K562 (cell line): ENCODE measurements at regions not wholly inside any gene's neighbourhood (a gene's known extent, or its start where the extent isn't known, plus 50 kb on each side); places are given as distances from the start of the nearest gene placed in this dataset.

Experiments
- ATAC-seq: fragments of 200-7000 bp; cut with Tn5 transposase; 3 replicates; pipeline ENCODE4 v1.9.1; 2020; ENCODE audit warnings: moderate library complexity
- BruUV-seq: library from RNA; stranded (reverse); fragments of 400-500 nt; replicated peaks from 2 replicates; lab custom pipeline; 2021; lab: Mats Ljungman, UMichigan
- CTCF ChIA-PET: fragments of 300-600 bp; formaldehyde crosslinking; extraction: SDS; loops from one replicate; lab custom pipeline; 2021; ENCODE audit warnings: low intra/inter-chr PET ratio; lab: Yijun Ruan, JAX
- POLR2A ChIA-PET: fragments of 300-600, 350-650 bp; sonication (Branson Sonifier 250); formaldehyde crosslinking; extraction: SDS; loops from one replicate; lab custom pipeline; 2021; ENCODE audit warnings: antibody characterized with exemption, inconsistent platforms; lab: Yijun Ruan, JAX
- DNase-seq, 4 experiments: peaks; one replicate each; pipeline versions ENCODE4 v3.0.0 to v3.0.0-alpha.2; 2011 to 2018; ENCODE audit warnings: low spot score in 3 of 4, mixed read lengths in 3 of 4; ENCODE audit errors: extremely low read depth in 1 of 4
- FAIRE-seq: peaks from 2 replicates; lab custom pipeline; 2011; peaks lifted over from hg19 to GRCh38; lab: Jason Lieb, UNC
- H2AFZ ChIP-seq: 2 replicates; pipeline ENCODE4 v1.6.0; 2011; ENCODE audit warnings: low read depth, low read length, control low read depth, inconsistent platforms
- H3K27ac ChIP-seq: fragments of 200-600 bp; 3 replicates; pipeline ENCODE4 v1.8.0; 2011; ENCODE audit warnings: low read depth, mild to moderate bottlenecking, control low read depth, inconsistent platforms, low read length, moderate library complexity, mixed read lengths; ENCODE audit errors: extremely low read depth
- H3K27me3 ChIP-seq, 2 experiments: fragments of 300-600 bp in 1 of 2; 2 replicates in 1 of 2; 3 replicates in 1 of 2; pipeline versions ENCODE4 v1.6.0 to v1.8.0; 2011; ENCODE audit warnings: inconsistent platforms in 2 of 2, low read length in 2 of 2, mild to moderate bottlenecking in 1 of 2, mixed read lengths in 1 of 2, moderate library complexity in 1 of 2; ENCODE audit not compliant: control insufficient read depth in 2 of 2, insufficient read depth in 2 of 2
- H3K36me3 ChIP-seq: fragments of 300-600 bp; 3 replicates; pipeline ENCODE4 v1.8.0; 2011; ENCODE audit warnings: mild to moderate bottlenecking, low read length, inconsistent platforms; ENCODE audit not compliant: control insufficient read depth, insufficient read depth
- H3K4me1 ChIP-seq, 2 experiments: fragments of 200-600 bp in 1 of 2; replicated peaks in 1 of 2; 2 replicates in 1 of 2; 3 replicates in 1 of 2; pipeline versions ENCODE4 v1.5.1 to v1.8.0; 2011; ENCODE audit warnings: inconsistent platforms in 2 of 2, low read length in 2 of 2, mild to moderate bottlenecking in 1 of 2, mixed read lengths in 1 of 2, moderate library complexity in 1 of 2; ENCODE audit not compliant: control insufficient read depth in 2 of 2, insufficient read depth in 2 of 2
- H3K4me2 ChIP-seq: 2 replicates; pipeline ENCODE4 v1.6.1; 2011; ENCODE audit warnings: low read length, control low read depth, inconsistent platforms, mixed read lengths; ENCODE audit not compliant: insufficient read depth
- H3K4me3 ChIP-seq: fragments of 200-600 bp; sonication (generic), shearing (Covaris generic); 2 replicates; pipeline ENCODE4 v1.5.1; 2016; ENCODE audit warnings: control low read depth, inconsistent platforms
- H3K79me2 ChIP-seq: fragments of 200-600 bp; 3 replicates; pipeline ENCODE4 v1.8.0; 2011; ENCODE audit warnings: low read length, inconsistent platforms; ENCODE audit not compliant: control insufficient read depth, insufficient read depth
- H3K9ac ChIP-seq, 2 experiments: 2 replicates each; pipeline versions ENCODE4 v1.6.0 to v1.6.1; 2011; ENCODE audit warnings: low read depth in 2 of 2, low read length in 2 of 2, control low read depth in 1 of 2, inconsistent platforms in 1 of 2, mild to moderate bottlenecking in 1 of 2, mixed read lengths in 1 of 2; ENCODE audit not compliant: insufficient read depth in 1 of 2
- H3K9me1 ChIP-seq: one replicate; pipeline ENCODE4 v1.6.0; 2011; ENCODE audit warnings: inconsistent platforms, mild to moderate bottlenecking, low read length, moderate library complexity; ENCODE audit not compliant: control insufficient read depth, insufficient read depth
- H3K9me3 ChIP-seq: replicated peaks from 2 replicates; pipeline ENCODE4 v1.5.1; 2011; ENCODE audit warnings: low read depth, low read length, inconsistent platforms; ENCODE audit not compliant: control insufficient read depth, insufficient read depth
- H4K20me1 ChIP-seq: replicated peaks from 2 replicates; pipeline ENCODE4 v1.6.1; 2011; ENCODE audit warnings: low read length, inconsistent platforms, mixed read lengths; ENCODE audit not compliant: control insufficient read depth, insufficient read depth
- FOXJ3 ChIP-seq: sonication (generic); formaldehyde crosslinking; IDR thresholded peaks from 2 replicates; pipeline ENCODE4 v1.4.0; 2020; ENCODE audit warnings: mild to moderate bottlenecking, missing genetic modification reagents
- YY1 ChIP-seq, 3 experiments: IDR thresholded peaks; 2 replicates each; pipeline ENCODE4 v1.6.1; 2011; ENCODE audit warnings: low read length in 2 of 3, mild to moderate bottlenecking in 2 of 3, moderate library complexity in 2 of 3, borderline replicate concordance in 1 of 3, control low read depth in 1 of 3, low read depth in 1 of 3; ENCODE audit not compliant: insufficient read depth in 3 of 3, insufficient replicate concordance in 2 of 3, control insufficient read depth in 1 of 3, insufficient read length in 1 of 3; ENCODE audit errors: extremely low read depth in 1 of 3
- ZNF551 ChIP-seq: fragments of 250-450 bp; sonication (Bioruptor Pico); IDR thresholded peaks from 2 replicates; pipeline ENCODE4 v1.5.0; 2021; ENCODE audit warnings: mild to moderate bottlenecking, moderate library complexity
- ZZZ3 ChIP-seq: fragments of 450-650 bp; IDR thresholded peaks from 2 replicates; pipeline ENCODE4 v1.6.1; 2016; ENCODE audit warnings: antibody characterized with exemption, mild to moderate bottlenecking, moderate library complexity
- WGBS: fragments of 100-300 bp; shearing (Covaris generic); methylation state at CpG from one replicate; pipeline ENCODE4 v1.1.6; 2016; ENCODE audit warnings: low coverage, mixed read lengths; ENCODE audit not compliant: insufficient coverage; ENCODE audit errors: missing lambda C conversion rate; 5-methylcytosine and 5-hydroxymethylcytosine counted together
- in situ Hi-C: fragments of 300-500 bp; cut with MboI; formaldehyde crosslinking; loops from 4 replicates; pipeline ENCODE4 v1.15.0; 2018; ENCODE audit warnings: inconsistent platforms, mixed read lengths
- intact Hi-C: fragments of 100-400 bp; cut with micrococcal nuclease; formaldehyde crosslinking; loops from 2 replicates; pipeline ENCODE4 v1.14.2; 2022
- TF ChIP-seq, protein P1 (sequence below), 3 experiments: IDR thresholded peaks in 2 of 3; conservative IDR thresholded peaks in 1 of 3; 2 replicates each; pipeline ENCODE4 v1.5.1; 2011 to 2012; ENCODE audit warnings: low read length in 3 of 3, mild to moderate bottlenecking in 3 of 3, control low read depth in 2 of 3, improper control_type of control experiment in 1 of 3, inconsistent platforms in 1 of 3, low read depth in 1 of 3, mixed read lengths in 1 of 3, moderate library complexity in 1 of 3; ENCODE audit not compliant: insufficient read depth in 2 of 3
- TF ChIP-seq, protein P2 (sequence below): sonication (generic); IDR thresholded peaks from 2 replicates; pipeline ENCODE4 v1.6.1; 2016
- TF ChIP-seq, protein P3 (sequence below): fragments of 450-650 bp; IDR thresholded peaks from 2 replicates; pipeline ENCODE4 v1.7.1; 2018; ENCODE audit warnings: mild to moderate bottlenecking, low read depth; ENCODE audit not compliant: partially characterized antibody
- TF ChIP-seq, protein P4 (sequence below): fragments of 450-650 bp; IDR thresholded peaks from 2 replicates; pipeline ENCODE4 v1.6.1; 2016
- TF ChIP-seq, protein P5 (sequence below): IDR thresholded peaks from 2 replicates; pipeline ENCODE4 v1.6.1; 2011; ENCODE audit warnings: borderline replicate concordance, low read depth, mild to moderate bottlenecking, moderate library complexity, low read length; ENCODE audit not compliant: insufficient read depth, poor library complexity, severe bottlenecking
- TF ChIP-seq, protein P6 (sequence below): fragments of 250-450 bp; sonication (Bioruptor Pico); IDR thresholded peaks from 2 replicates; pipeline ENCODE4 v1.8.0; 2021; ENCODE audit warnings: mild to moderate bottlenecking, moderate library complexity

DNA sequence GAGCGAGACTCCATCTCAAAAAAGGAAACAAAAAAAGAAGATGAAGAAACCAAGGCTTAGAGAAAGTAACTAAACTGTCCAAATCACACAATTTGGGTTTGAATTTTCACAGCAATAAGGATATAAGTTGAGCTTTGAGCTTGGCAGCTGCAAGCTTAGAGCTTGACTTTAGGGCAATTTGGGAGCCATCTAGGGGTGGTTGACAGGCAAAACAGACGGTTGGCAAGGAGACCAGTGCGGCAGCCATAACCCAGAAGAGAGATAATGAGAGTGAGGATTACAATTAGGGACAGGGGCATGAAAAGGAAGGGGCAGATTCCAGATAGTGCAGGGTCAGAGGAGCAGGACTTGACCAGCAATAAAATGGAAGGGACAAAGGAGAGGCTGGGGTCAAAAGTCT is 382.2 kb upstream of the HNRNPA3 start:
- no peak overlapping the region for H3K4me2 ChIP-seq
- H3K36me3 ChIP-seq: no peaks in the 10 kb centered on the region
- no peak for FAIRE-seq
- no peak overlapping the region for H3K27ac ChIP-seq
- H3K79me2 ChIP-seq: no peaks in the 10 kb centered on the region
- 0% methylated on average over 3 of the region's 3 CpGs for WGBS
- BruUV-seq: no TSS peak
- H4K20me1 ChIP-seq: no peaks in the 10 kb centered on the region
- intact Hi-C loops: no loop called here
- H3K9me3 ChIP-seq: no peaks in the 10 kb centered on the region
- in situ Hi-C loops: no loop called here
- peaks cover 0 to 5% of the 10 kb centered on the region in 2 experiments; a peak in 3 of 5 replicates for H3K27me3 ChIP-seq
- peak; percentile 78 for ATAC-seq
- POLR2A ChIA-PET: interaction anchor here (0.9 kb wide), 1 partner anchor 12 kb away, joined by 3 read pairs; no protein-coding TSS in a partner anchor
- H3K4me3 ChIP-seq: no peak overlapping the region
- peak in 2 of 4 experiments; percentile 20 to 23 for DNase-seq
- H3K4me1 ChIP-seq: no peaks in the 10 kb centered on the region
- H2AFZ ChIP-seq: no peak overlapping the region
- CTCF ChIA-PET: no interaction called here
- no peaks in the 10 kb centered on the region for H3K9me1 ChIP-seq
- no peak overlapping the region for H3K9ac ChIP-seq
- TF ChIP-seq ZZZ3 (no peak), ZNF551 (CRISPR knock-in tag) (no peak), FOXJ3 (CRISPR knock-in tag) (peak; percentile 61; the same call in 1 of the 2 replicates), YY1 (IDR thresholded peaks at IDR 0.05; ENCODE audit: borderline replicate concordance in 1 of 3, control insufficient read depth in 1 of 3, extremely low read depth in 1 of 3, insufficient read depth in 3 of 3, insufficient read length in 1 of 3, insufficient replicate concordance in 2 of 3, low read depth in 1 of 3, low read length in 2 of 3) (peak in 1 of 3 experiments; percentile 54)
- TF ChIP-seq, protein P1, sequence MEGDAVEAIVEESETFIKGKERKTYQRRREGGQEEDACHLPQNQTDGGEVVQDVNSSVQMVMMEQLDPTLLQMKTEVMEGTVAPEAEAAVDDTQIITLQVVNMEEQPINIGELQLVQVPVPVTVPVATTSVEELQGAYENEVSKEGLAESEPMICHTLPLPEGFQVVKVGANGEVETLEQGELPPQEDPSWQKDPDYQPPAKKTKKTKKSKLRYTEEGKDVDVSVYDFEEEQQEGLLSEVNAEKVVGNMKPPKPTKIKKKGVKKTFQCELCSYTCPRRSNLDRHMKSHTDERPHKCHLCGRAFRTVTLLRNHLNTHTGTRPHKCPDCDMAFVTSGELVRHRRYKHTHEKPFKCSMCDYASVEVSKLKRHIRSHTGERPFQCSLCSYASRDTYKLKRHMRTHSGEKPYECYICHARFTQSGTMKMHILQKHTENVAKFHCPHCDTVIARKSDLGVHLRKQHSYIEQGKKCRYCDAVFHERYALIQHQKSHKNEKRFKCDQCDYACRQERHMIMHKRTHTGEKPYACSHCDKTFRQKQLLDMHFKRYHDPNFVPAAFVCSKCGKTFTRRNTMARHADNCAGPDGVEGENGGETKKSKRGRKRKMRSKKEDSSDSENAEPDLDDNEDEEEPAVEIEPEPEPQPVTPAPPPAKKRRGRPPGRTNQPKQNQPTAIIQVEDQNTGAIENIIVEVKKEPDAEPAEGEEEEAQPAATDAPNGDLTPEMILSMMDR (IDR thresholded peaks at IDR 0.05 in 2 of 3, conservative IDR thresholded peaks at IDR 0.05 in 1 of 3; ENCODE audit: insufficient read depth in 2 of 3, low read depth in 1 of 3, low read length in 3 of 3): peak in 2 of 3 experiments; percentile 32 to 38; a peak in 2 of 6 replicates
- TF ChIP-seq, protein P2, sequence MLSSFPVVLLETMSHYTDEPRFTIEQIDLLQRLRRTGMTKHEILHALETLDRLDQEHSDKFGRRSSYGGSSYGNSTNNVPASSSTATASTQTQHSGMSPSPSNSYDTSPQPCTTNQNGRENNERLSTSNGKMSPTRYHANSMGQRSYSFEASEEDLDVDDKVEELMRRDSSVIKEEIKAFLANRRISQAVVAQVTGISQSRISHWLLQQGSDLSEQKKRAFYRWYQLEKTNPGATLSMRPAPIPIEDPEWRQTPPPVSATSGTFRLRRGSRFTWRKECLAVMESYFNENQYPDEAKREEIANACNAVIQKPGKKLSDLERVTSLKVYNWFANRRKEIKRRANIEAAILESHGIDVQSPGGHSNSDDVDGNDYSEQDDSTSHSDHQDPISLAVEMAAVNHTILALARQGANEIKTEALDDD: no peak
- TF ChIP-seq, protein P3, sequence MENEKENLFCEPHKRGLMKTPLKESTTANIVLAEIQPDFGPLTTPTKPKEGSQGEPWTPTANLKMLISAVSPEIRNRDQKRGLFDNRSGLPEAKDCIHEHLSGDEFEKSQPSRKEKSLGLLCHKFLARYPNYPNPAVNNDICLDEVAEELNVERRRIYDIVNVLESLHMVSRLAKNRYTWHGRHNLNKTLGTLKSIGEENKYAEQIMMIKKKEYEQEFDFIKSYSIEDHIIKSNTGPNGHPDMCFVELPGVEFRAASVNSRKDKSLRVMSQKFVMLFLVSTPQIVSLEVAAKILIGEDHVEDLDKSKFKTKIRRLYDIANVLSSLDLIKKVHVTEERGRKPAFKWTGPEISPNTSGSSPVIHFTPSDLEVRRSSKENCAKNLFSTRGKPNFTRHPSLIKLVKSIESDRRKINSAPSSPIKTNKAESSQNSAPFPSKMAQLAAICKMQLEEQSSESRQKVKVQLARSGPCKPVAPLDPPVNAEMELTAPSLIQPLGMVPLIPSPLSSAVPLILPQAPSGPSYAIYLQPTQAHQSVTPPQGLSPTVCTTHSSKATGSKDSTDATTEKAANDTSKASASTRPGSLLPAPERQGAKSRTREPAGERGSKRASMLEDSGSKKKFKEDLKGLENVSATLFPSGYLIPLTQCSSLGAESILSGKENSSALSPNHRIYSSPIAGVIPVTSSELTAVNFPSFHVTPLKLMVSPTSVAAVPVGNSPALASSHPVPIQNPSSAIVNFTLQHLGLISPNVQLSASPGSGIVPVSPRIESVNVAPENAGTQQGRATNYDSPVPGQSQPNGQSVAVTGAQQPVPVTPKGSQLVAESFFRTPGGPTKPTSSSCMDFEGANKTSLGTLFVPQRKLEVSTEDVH: no peak
- TF ChIP-seq, protein P4, sequence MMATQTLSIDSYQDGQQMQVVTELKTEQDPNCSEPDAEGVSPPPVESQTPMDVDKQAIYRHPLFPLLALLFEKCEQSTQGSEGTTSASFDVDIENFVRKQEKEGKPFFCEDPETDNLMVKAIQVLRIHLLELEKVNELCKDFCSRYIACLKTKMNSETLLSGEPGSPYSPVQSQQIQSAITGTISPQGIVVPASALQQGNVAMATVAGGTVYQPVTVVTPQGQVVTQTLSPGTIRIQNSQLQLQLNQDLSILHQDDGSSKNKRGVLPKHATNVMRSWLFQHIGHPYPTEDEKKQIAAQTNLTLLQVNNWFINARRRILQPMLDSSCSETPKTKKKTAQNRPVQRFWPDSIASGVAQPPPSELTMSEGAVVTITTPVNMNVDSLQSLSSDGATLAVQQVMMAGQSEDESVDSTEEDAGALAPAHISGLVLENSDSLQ: 0 out of 2 replicates have a peak, but pooled peaks have one; percentile 30
- TF ChIP-seq, protein P5, sequence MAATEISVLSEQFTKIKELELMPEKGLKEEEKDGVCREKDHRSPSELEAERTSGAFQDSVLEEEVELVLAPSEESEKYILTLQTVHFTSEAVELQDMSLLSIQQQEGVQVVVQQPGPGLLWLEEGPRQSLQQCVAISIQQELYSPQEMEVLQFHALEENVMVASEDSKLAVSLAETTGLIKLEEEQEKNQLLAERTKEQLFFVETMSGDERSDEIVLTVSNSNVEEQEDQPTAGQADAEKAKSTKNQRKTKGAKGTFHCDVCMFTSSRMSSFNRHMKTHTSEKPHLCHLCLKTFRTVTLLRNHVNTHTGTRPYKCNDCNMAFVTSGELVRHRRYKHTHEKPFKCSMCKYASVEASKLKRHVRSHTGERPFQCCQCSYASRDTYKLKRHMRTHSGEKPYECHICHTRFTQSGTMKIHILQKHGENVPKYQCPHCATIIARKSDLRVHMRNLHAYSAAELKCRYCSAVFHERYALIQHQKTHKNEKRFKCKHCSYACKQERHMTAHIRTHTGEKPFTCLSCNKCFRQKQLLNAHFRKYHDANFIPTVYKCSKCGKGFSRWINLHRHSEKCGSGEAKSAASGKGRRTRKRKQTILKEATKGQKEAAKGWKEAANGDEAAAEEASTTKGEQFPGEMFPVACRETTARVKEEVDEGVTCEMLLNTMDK: peak; percentile 22
- TF ChIP-seq, protein P6, sequence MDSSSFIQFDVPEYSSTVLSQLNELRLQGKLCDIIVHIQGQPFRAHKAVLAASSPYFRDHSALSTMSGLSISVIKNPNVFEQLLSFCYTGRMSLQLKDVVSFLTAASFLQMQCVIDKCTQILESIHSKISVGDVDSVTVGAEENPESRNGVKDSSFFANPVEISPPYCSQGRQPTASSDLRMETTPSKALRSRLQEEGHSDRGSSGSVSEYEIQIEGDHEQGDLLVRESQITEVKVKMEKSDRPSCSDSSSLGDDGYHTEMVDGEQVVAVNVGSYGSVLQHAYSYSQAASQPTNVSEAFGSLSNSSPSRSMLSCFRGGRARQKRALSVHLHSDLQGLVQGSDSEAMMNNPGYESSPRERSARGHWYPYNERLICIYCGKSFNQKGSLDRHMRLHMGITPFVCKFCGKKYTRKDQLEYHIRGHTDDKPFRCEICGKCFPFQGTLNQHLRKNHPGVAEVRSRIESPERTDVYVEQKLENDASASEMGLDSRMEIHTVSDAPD (CRISPR knock-in tag): no peak
